ENCODE measurements at regions not wholly inside any gene's neighbourhood (a gene's known extent, or its start where the extent isn't known, plus 50 kb on each side); places are given as distances from the start of the nearest gene placed in this dataset.
A peak's percentile ranks its signal among the peaks of the same experiment; 100 is the strongest.

GRCh38 chr3:106542101-106542769 lies 673.4 kb upstream of the CBLB start:
- DNase-seq (ENCODE audit: low spot score) = no peak

GRCh38 chr3:106552351-106553043 lies 683.7 kb upstream of the CBLB start:
- no peak for DNase-seq (ENCODE audit: low spot score)

DNA sequence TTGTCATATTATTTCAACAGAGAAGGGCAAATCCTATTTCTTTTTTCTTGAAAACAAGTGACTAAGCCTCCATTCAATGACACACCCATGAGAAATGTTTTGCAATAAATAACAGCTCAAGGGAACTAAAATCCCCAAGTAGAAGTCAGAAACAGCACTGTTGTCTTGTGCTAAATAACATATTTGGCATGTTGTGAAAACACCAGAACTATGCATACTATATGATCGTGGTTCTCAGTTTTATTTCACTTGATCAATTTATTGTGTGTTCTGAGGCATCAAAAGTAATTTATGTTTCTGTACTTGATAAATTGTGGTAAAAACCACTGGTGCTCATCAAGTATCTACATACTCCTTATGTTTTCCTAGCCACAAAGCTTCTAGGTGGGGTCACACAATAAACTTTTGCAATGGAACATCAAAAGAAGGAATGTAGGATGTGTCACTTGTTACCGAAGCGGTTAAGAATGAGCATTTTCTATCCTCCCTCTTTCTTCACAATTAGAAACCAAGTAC lies 691.7 kb upstream of the CBLB start:
- no peak for DNase-seq (ENCODE audit: low spot score)

DNA sequence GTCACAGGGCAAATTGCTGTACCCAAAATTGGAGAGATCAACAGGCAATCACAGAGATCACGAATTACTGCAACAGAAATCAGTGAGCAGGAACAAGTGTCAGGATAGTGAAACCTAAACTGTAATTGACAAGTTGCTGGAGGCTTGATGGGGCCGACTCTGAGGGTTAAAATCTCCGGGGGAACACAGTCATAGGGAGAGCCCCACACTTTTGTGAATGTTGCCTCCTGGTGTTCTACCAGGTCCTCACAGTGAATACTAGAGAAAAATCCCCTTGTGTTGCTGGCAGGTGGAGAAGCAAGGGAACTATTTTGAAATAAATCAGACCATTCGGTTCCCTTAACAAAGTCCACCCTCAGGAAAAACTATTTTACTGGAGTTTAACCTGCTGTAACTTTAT lies 697.5 kb upstream of the CBLB start:
- no peak for DNase-seq (ENCODE audit: low spot score)

DNA sequence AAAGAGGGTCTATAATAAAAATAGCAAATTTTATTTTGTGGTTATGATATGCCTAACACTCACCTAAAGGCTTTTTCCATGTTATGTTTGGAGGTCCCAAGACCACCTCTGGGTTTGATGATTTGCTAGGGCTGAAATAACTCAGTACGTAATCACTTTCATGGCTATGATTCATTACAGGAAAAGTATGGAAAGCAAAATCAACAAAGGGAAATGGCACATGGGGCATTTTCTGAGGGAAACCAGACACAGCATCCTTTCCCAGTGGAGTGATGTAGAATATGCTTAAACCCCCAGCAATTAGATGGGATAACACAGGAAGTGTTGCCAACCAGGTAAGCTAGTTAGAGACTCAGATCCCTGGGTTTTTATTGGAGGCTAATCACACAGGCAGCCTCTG lies 701.6 kb upstream of the CBLB start:
- DNase-seq (ENCODE audit: low spot score) = no peak

DNA sequence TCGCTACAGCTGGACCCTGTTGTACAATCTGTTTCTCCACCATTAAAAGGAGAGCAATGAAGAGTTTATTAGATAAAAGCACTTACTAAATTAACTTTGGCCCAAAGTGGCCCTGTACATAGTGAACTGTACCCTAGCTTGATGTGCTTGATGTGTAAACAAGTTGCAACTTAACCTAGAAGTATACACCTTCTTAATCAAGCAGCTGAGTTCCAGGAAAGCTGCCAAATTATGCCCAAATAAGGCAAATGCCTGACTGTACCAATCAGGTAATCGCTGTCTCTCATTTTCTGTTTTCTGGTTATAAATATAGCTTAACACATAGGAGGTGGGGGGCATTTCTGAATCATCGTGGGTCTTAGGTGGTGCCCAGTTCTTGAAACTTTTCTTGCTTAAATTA lies 704.8 kb upstream of the CBLB start:
- DNase-seq (ENCODE audit: low spot score) = no peak

DNA sequence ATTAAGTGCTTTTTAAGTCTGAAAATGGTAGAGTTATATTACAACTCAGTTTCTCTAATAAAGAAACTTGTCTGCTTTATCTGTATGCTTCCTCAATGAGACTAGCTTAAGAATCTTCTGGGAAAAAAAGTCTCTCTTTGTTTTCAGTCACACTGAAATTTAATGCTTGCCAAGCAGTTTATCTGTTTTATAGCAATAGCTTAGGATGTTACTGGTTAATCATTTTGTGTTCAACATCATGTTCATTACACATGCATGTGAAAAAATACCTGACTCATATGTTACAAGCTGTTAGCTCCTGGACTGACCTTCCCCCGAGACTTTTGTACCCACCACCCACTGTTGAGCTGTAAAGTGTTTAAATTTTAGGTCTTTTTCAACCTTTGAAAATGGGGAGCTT lies 706.2 kb upstream of the CBLB start:
- no peak for DNase-seq (ENCODE audit: low spot score)

DNA sequence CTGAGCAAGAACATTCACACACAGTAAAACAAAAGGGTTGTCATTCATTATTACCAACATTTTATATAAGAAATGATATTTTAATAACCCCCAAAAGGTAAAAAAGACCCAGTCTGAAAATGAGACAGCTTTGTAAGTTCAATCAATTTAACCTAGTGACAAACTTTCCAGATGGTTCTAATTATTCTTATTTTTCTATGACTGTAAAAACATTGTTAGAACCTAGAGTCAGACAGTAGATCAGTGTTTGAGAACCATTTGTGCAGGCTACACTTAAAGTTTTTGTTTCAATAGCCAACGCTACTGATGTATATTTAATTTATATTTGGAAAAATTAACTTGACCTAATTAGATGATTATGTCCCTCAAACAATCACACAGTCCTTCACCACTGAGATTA lies 708.4 kb upstream of the CBLB start:
- no peak for DNase-seq (ENCODE audit: low spot score)

DNA sequence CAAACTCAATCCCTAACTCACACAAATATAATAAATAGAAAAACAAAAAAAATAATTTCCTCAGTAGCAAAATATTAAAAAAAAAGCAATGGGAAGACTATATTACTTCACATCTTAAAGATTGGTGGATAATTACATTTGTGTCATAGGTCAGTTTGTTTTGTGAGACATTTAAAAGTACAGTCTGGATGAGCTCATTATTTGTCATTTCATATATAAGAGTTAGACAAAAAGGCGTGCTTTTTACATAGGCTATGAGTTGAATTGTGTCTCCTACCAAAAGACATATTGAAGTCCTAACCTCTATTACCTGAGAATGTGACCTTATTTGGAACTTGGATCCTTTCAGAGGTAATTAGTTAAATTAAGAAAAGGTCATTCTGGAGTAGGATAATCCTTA lies 710.1 kb upstream of the CBLB start:
- no peak for DNase-seq (ENCODE audit: low spot score)

- DNase-seq (ENCODE audit: low spot score) = no peak
Observed at GRCh38 chr3:106582151-106582550, 713.3 kb upstream of the CBLB start.

DNA sequence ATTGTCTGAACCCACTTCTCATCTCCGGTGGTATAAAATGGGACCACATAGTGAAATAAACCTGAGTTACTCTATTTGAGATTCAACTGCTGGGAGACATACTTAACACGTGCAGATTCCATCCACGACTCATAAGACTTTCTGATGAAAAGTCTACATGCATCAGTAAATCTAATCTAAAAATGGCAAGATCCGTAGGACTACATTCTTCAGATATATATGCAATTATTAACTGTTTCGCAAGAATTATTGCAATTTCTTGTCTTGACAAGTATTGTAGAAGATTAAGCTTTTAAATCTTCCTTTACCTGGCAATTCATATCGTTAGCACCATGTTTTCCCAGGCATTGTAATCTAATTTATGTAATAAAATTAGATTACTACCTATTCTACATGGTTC lies 718.7 kb upstream of the CBLB start:
- no peak for DNase-seq (ENCODE audit: low spot score)

DNA sequence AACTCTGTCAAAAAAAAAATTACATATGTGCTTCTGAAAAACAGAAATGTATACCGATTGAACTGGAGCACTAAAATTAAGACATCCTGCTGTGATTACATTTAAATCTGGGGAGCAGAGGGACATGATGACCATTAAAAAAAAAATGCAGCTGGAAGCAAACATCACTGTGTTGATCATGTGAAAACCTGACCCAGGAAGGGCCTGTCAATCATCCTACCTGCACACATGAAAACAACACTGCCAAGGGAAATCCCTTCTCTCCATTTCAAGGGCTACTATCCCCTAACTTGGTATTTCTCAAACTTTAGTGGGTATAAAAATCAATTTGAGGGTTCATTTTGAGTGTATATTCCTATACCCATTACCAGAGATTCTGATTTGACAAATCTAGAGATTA lies 719.9 kb upstream of the CBLB start:
- DNase-seq (ENCODE audit: low spot score) = no peak

DNA sequence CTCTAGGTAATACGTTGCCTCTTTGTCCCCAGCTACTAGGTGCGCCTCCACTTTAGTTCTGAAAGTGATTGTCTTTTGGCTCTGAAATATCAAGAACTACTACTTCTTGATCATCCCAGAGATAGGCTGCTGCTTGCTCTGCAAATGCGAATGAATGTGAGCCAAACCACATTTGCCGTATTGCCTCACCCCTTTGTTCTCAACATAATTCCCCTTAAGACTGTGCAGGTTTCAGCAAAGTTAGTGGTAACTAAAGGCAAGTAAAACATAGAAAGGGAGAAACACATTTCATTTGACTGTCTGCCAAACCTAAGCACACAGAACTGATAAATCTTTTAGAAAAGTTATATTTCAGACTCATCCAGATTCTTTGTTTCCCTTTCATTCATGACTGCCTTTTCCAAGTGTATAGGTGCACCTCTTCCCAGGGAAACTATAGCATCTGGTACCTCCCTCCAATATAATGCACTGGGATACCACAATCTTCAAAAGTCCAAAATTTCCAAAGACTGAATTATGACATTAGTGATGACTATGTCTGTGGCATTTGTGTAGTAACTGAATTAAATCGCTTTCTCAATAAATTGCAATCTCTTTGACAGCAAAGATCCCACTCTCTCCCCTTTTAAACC lies 720.6 kb upstream of the CBLB start:
- DNase-seq (ENCODE audit: low spot score) = no peak

- no peak for DNase-seq (ENCODE audit: low spot score)
Observed at GRCh38 chr3:106590216-106590615, 721.4 kb upstream of the CBLB start.

GRCh38 chr3:106593381-106593780 lies 724.6 kb upstream of the CBLB start:
- no peak for DNase-seq (ENCODE audit: low spot score)

GRCh38 chr3:106609666-106610301 lies 741.0 kb upstream of the CBLB start:
- peak; percentile 8 for DNase-seq (ENCODE audit: low spot score)

DNA sequence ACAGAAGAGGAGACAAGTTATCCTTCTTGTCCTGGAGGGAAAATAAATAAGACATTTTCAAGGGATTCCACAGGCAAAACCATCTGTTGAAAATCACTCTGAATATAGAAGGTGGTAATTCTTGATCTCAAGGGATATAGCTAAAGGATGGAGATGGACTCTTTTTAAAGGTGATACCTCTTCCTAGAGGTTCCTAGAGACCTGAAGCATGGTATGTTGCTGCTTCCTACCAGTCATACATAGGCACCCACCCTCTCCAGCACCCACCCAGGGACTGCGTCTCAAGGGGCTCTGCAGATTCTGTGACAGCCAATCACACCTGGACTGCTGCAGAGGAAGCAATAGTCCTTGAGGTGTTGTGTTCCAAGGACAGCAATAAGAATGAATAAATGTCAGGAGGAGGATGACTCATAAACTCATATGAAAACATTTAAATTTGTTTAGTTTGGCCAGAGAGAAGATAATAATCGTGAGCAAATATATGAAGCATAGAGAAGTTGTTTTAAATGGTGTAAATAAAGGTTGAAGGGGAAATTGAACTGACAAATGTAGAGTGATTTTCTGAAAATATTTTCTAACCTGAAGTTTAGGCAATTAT lies 741.6 kb upstream of the CBLB start:
- DNase-seq (ENCODE audit: low spot score) = no peak

DNA sequence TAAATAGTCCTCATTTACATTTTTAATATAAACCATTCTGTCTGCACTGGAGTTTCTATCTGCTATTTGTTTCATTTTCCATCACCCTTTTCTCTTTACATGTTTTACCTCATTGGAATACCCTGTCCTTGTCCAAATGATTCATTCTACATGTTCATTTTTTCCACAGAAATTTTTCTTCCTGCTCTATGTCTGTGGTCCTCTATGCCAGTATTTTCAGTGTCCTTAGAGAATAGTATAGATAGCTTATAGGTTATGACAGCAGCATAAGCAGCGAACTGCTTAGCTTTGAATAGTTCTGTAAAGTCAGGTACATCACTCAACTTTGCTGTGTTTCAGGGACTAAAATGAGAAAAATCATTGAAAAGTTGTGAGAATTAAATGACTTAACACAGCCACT lies 742.3 kb upstream of the CBLB start:
- DNase-seq (ENCODE audit: low spot score) = no peak

GRCh38 chr3:106611841-106612240 lies 743.0 kb upstream of the CBLB start:
- no peak for DNase-seq (ENCODE audit: low spot score)

- no peak for DNase-seq (ENCODE audit: low spot score)
Observed at GRCh38 chr3:106616556-106616955, 747.7 kb upstream of the CBLB start.

DNA sequence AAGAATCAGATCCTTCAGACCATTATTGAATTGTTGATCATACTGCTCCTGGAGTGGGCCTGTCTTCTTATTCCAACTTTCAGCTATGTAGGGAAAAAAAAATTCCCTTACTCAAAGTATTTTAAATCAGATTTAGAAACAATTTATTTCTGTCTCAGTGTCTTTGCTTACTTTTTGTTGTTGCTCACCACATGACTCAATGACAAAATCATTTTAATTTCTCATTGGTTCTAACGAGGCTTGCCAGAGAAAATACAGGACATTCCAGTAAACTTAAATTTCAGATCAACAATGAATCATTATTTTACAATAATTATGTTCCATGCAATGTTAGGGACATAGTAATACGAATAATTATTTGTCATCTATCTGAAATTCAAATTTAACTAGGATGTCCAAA lies 748.5 kb upstream of the CBLB start:
- DNase-seq (ENCODE audit: low spot score) = no peak

GRCh38 chr3:106620646-106621045 lies 751.8 kb upstream of the CBLB start:
- DNase-seq (ENCODE audit: low spot score) = no peak

DNA sequence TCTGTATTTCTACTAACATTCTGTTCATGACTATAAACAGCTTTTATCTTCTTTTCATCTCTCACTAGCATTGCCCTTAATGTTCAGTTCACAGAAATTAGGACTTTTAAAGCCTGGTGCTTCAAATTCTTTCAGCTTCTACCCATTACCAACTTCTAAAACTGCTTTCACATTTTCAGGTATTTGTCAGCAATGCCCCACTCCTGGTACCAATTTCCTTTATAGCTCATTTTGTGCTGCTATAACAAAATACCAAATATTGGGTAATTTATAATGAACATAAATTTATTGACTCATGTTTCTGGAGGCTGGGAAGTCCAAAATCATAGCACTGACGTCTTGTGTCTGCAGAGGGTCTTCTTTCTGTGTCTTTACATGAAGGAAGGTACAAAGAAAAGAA lies 753.1 kb upstream of the CCDC54 start:
- no peak for DNase-seq (ENCODE audit: low spot score)

All from HuH-7.5 (cell line).